ENCODE measurements at regions not wholly inside any gene's neighbourhood (a gene's known extent, or its start where the extent isn't known, plus 50 kb on each side); places are given as distances from the start of the nearest gene placed in this dataset.

DNA sequence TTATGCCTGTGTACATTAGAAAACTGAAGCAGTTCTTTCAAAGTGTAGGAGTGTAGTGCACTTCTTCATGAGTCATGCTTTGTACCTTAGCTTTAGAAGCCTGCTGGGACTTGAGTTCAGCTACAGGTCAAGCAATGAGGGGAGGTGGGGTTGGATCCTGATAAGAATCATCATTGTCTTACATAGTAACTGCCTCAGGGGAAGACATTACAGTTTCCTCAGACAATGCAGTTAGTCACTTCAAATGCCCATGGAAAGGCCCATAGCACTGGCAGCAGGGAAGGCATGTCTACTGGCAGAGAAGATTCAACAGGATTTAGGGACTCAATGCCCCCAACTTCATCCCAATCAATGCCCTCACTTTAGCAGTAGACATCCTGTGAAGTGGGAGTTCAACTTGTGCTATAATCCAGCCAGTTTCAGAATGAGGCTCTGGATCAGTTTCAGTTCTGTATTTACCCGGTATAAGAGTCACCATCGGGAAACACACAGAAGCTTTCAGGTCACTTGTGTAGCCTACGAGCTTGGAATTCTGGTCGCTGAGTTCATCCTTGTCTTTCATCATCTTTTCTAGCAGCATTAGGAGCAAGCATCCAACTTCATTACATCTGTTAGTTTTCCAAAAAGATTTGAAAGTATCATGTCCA is 1216.5 kb downstream of the RAPGEF2 start:
- Histone ChIP-seq H3K79me2 (ENCODE audit: insufficient read depth, low read length) (no peaks in the 10 kb centered on the region), H3K27me3 (ENCODE audit: control insufficient read depth in 1 of 2, insufficient read depth in 2 of 2, low read length in 2 of 2) (no peaks in the 10 kb centered on the region), H3K36me3 (replicated peaks in 1 of 2; ENCODE audit: control insufficient read depth in 1 of 2, insufficient read depth in 2 of 2, low read length in 2 of 2) (no peaks in the 10 kb centered on the region), H3K9me3 (ENCODE audit: low read length) (no peaks in the 10 kb centered on the region; the same call in 1 of the 2 replicates), H3K9ac (ENCODE audit: insufficient read depth, low read depth, low read length) (no peak overlapping the region), H3K4me1 (ENCODE audit: insufficient read depth, low read length) (no peaks in the 10 kb centered on the region), H3K4me2 (ENCODE audit: low read depth, low read length) (no peak overlapping the region), H4K20me1 (ENCODE audit: insufficient read depth, low read length) (no peaks in the 10 kb centered on the region), H3K27ac (ENCODE audit: extremely low read length, insufficient read depth, low read length) (no peak overlapping the region), H2AFZ (ENCODE audit: low read length) (no peak overlapping the region), H3K4me3 (replicated peaks in 1 of 3; ENCODE audit: insufficient read depth in 1 of 3, low read depth in 2 of 3, low read length in 3 of 3) (no peak overlapping the region)
- CTCF ChIA-PET (ENCODE audit: low intra/inter-chr PET ratio, low total read pairs), result no interaction called here
- no TSS peak for BruUV-seq (replicated peaks)
- FAIRE-seq, result no peak
- DNase-seq (ENCODE audit: low spot score), result no peak
- WGBS (ENCODE audit: low lambda C conversion rate), result 0% methylated on average over 4 of the region's 4 CpGs
- intact Hi-C loops (cut with micrococcal nuclease; ENCODE audit: unreplicated experiment) (no loop called here), in situ Hi-C loops (cut with HindIII; ENCODE audit: extremely low pct_ligation_motif_present, low pct_unique_long_range_greater_than_20kb) (no loop called here)
- TF ChIP-seq CREB1 (IDR thresholded peaks at IDR 0.05), result no peak
- no peak for TF ChIP-seq CREB1 (CRISPR knock-in tag; IDR thresholded peaks at IDR 0.05)
- no peak for TF ChIP-seq ZNF446 (CRISPR knock-in tag; IDR thresholded peaks at IDR 0.05)
- TF ChIP-seq NFYC (CRISPR knock-in tag; IDR thresholded peaks at IDR 0.05), result no peak
- TF ChIP-seq ZFP36L2 (CRISPR knock-in tag; IDR thresholded peaks at IDR 0.05), result no peak
- TF ChIP-seq ELF1 (CRISPR knock-in tag; IDR thresholded peaks at IDR 0.05), result no peak
- no peak for ATAC-seq
- POLR2A ChIA-PET, result no interaction called here

- Histone ChIP-seq H3K4me2 (ENCODE audit: low read depth, low read length) (no peak overlapping the region), H3K9me3 (ENCODE audit: low read length) (no peaks in the 10 kb centered on the region; the same call in 1 of the 2 replicates), H3K36me3 (replicated peaks in 1 of 2; ENCODE audit: control insufficient read depth in 1 of 2, insufficient read depth in 2 of 2, low read length in 2 of 2) (no peaks in the 10 kb centered on the region), H2AFZ (ENCODE audit: low read length) (no peak overlapping the region), H3K9ac (ENCODE audit: insufficient read depth, low read depth, low read length) (no peak overlapping the region), H3K4me3 (replicated peaks in 1 of 3; ENCODE audit: insufficient read depth in 1 of 3, low read depth in 2 of 3, low read length in 3 of 3) (no peak overlapping the region), H3K79me2 (ENCODE audit: insufficient read depth, low read length) (no peaks in the 10 kb centered on the region), H3K4me1 (ENCODE audit: insufficient read depth, low read length) (no peaks in the 10 kb centered on the region), H4K20me1 (ENCODE audit: insufficient read depth, low read length) (no peaks in the 10 kb centered on the region), H3K27me3 (ENCODE audit: control insufficient read depth in 1 of 2, insufficient read depth in 2 of 2, low read length in 2 of 2) (no peaks in the 10 kb centered on the region), H3K27ac (ENCODE audit: extremely low read length, insufficient read depth, low read length) (no peak overlapping the region)
- intact Hi-C loops (cut with micrococcal nuclease; ENCODE audit: unreplicated experiment), result no loop called here
- FAIRE-seq, result no peak
- TF ChIP-seq NR1H2 (CRISPR knock-in tag; IDR thresholded peaks at IDR 0.05; ENCODE audit: borderline replicate concordance, low read depth) (no peak), ZKSCAN5 (CRISPR knock-in tag; IDR thresholded peaks at IDR 0.05) (no peak), NFYB (CRISPR knock-in tag; IDR thresholded peaks at IDR 0.05) (no peak), EED (CRISPR knock-in tag; IDR thresholded peaks at IDR 0.05) (no peak), KLF16 (CRISPR knock-in tag; IDR thresholded peaks at IDR 0.05) (no peak), ZNF335 (CRISPR knock-in tag; IDR thresholded peaks at IDR 0.05) (no peak), TARDBP (CRISPR knock-in tag; IDR thresholded peaks at IDR 0.05) (no peak), ZBTB42 (CRISPR knock-in tag; IDR thresholded peaks at IDR 0.05) (no peak), MAFK (conservative IDR thresholded peaks at IDR 0.05 in 1 of 2, IDR thresholded peaks at IDR 0.05 in 1 of 2; ENCODE audit: low read length in 2 of 2) (no peak), FOSL2 (CRISPR knock-in tag; IDR thresholded peaks at IDR 0.05) (no peak), WIZ (CRISPR knock-in tag; IDR thresholded peaks at IDR 0.05) (no peak), ZBTB21 (CRISPR knock-in tag; IDR thresholded peaks at IDR 0.05) (no peak), ZNF816 (CRISPR knock-in tag; IDR thresholded peaks at IDR 0.05; ENCODE audit: borderline replicate concordance) (no peak)
- TF ChIP-seq, protein P1, sequence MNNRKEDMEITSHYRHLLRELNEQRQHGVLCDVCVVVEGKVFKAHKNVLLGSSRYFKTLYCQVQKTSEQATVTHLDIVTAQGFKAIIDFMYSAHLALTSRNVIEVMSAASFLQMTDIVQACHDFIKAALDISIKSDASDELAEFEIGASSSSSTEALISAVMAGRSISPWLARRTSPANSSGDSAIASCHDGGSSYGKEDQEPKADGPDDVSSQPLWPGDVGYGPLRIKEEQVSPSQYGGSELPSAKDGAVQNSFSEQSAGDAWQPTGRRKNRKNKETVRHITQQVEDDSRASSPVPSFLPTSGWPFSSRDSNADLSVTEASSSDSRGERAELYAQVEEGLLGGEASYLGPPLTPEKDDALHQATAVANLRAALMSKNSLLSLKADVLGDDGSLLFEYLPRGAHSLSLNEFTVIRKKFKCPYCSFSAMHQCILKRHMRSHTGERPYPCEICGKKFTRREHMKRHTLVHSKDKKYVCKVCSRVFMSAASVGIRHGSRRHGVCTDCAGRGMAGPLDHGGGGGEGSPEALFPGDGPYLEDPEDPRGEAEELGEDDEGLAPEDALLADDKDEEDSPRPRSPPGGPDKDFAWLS (CRISPR knock-in tag; IDR thresholded peaks at IDR 0.05; ENCODE audit: borderline replicate concordance), result no peak
- ATAC-seq, result no peak
- in situ Hi-C loops (cut with HindIII; ENCODE audit: extremely low pct_ligation_motif_present, low pct_unique_long_range_greater_than_20kb), result no loop called here
- BruUV-seq (replicated peaks), result no TSS peak
- CTCF ChIA-PET (ENCODE audit: low intra/inter-chr PET ratio, low total read pairs), result no interaction called here
- 0% methylated on average over 2 of the region's 2 CpGs for WGBS (ENCODE audit: low lambda C conversion rate)
- no peak for DNase-seq (ENCODE audit: low spot score)
- POLR2A ChIA-PET, result no interaction called here
Observed at GRCh38 chr4:160319868-160320260, 1217.0 kb downstream of the RAPGEF2 start.
